HL-60 (cell line): ENCODE measurements at regions not wholly inside any gene's neighbourhood (a gene's known extent, or its start where the extent isn't known, plus 50 kb on each side); places are given as distances from the start of the nearest gene placed in this dataset.

Source experiments
- DNase-seq, 2 experiments: peaks; one replicate each; pipeline ENCODE4 v3.0.0-alpha.2; 2010 to 2020; ENCODE audit warnings: low read depth in 1 of 2, low spot score in 1 of 2
- H3K27ac ChIP-seq: fragments of 250-450 bp; sonication (Bioruptor Pico); replicated peaks from 2 replicates; pipeline ENCODE4 v1.5.1; 2020; ENCODE audit warnings: mild to moderate bottlenecking, moderate library complexity
- H3K27me3 ChIP-seq: fragments of 250-450 bp; sonication (Bioruptor Pico); 2 replicates; pipeline ENCODE4 v1.5.1; 2021; ENCODE audit warnings: mild to moderate bottlenecking, moderate library complexity; ENCODE audit not compliant: insufficient read depth, poor library complexity, severe bottlenecking
- H3K4me3 ChIP-seq: replicated peaks from 2 replicates; pipeline ENCODE4 v1.5.1; 2011; ENCODE audit warnings: mild to moderate bottlenecking, control low read depth, low read length; ENCODE audit not compliant: insufficient read depth
- GABPA ChIP-seq: IDR thresholded peaks from 2 replicates; pipeline ENCODE4 v1.6.1; 2012; ENCODE audit warnings: low read depth
- POLR2AphosphoS5 ChIP-seq: IDR thresholded peaks from 2 replicates; pipeline ENCODE4 v1.6.1; 2012; ENCODE audit warnings: low read depth
- SPI1 ChIP-seq: IDR thresholded peaks from 2 replicates; pipeline ENCODE4 v1.6.1; 2012; ENCODE audit warnings: low read depth, mild to moderate bottlenecking, borderline replicate concordance
- TF ChIP-seq, protein P1 (sequence below): IDR thresholded peaks from 2 replicates; pipeline ENCODE4 v1.6.1; 2012; ENCODE audit warnings: low read depth; ENCODE audit not compliant: insufficient replicate concordance
- TF ChIP-seq, protein P2 (sequence below): IDR thresholded peaks from one replicate; pipeline ENCODE4 v1.5.1; 2011; ENCODE audit warnings: low read length, control low read depth, inconsistent platforms; ENCODE audit not compliant: insufficient read depth

DNA sequence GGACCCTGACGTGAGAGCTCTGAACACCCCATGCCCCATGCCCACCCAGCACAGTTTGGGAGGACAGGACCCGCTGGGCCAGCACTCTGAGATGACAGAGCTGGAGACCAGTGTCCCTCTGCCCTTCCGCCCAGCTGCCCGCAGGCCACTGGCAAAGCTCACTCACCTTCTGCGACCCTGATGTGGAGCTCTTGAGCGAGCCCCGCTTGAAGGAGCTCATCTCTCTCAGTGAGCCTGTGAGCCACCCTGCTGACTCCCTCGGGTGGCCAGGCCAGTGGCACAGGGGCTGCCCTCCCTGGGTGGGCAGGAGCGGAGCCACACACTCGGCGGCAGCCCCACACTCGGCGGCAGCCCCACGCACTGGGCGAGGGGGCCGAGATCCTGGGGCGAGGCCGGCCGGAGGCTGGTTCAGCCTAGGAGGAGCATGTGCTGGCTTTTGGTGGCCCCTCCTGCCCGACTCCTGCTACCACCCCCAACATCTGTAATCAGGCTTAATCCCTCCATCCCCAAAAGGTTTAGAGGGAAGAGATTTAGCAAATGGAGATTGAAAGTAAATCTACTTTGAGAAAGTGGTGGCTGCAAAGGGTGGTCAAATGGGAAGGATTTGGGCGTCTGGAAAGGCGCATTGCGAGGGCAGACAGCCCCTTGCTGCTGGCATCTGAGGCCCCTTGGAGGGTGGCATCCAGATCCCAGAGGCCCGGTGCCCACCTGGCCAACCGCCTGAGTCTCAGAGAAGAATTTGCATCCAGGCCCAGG lies 59.4 kb upstream of the TRPM1 start:
- no peak overlapping the region for H3K27ac ChIP-seq
- H3K27me3 ChIP-seq: no peaks in the 10 kb centered on the region
- DNase-seq: no peak
- TF ChIP-seq GABPA (no peak), SPI1 (no peak), POLR2AphosphoS5 (no peak)
- TF ChIP-seq, protein P1, sequence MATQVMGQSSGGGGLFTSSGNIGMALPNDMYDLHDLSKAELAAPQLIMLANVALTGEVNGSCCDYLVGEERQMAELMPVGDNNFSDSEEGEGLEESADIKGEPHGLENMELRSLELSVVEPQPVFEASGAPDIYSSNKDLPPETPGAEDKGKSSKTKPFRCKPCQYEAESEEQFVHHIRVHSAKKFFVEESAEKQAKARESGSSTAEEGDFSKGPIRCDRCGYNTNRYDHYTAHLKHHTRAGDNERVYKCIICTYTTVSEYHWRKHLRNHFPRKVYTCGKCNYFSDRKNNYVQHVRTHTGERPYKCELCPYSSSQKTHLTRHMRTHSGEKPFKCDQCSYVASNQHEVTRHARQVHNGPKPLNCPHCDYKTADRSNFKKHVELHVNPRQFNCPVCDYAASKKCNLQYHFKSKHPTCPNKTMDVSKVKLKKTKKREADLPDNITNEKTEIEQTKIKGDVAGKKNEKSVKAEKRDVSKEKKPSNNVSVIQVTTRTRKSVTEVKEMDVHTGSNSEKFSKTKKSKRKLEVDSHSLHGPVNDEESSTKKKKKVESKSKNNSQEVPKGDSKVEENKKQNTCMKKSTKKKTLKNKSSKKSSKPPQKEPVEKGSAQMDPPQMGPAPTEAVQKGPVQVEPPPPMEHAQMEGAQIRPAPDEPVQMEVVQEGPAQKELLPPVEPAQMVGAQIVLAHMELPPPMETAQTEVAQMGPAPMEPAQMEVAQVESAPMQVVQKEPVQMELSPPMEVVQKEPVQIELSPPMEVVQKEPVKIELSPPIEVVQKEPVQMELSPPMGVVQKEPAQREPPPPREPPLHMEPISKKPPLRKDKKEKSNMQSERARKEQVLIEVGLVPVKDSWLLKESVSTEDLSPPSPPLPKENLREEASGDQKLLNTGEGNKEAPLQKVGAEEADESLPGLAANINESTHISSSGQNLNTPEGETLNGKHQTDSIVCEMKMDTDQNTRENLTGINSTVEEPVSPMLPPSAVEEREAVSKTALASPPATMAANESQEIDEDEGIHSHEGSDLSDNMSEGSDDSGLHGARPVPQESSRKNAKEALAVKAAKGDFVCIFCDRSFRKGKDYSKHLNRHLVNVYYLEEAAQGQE: no peak
- TF ChIP-seq, protein P2, sequence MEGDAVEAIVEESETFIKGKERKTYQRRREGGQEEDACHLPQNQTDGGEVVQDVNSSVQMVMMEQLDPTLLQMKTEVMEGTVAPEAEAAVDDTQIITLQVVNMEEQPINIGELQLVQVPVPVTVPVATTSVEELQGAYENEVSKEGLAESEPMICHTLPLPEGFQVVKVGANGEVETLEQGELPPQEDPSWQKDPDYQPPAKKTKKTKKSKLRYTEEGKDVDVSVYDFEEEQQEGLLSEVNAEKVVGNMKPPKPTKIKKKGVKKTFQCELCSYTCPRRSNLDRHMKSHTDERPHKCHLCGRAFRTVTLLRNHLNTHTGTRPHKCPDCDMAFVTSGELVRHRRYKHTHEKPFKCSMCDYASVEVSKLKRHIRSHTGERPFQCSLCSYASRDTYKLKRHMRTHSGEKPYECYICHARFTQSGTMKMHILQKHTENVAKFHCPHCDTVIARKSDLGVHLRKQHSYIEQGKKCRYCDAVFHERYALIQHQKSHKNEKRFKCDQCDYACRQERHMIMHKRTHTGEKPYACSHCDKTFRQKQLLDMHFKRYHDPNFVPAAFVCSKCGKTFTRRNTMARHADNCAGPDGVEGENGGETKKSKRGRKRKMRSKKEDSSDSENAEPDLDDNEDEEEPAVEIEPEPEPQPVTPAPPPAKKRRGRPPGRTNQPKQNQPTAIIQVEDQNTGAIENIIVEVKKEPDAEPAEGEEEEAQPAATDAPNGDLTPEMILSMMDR: no peak
- no peak overlapping the region for H3K4me3 ChIP-seq

DNA sequence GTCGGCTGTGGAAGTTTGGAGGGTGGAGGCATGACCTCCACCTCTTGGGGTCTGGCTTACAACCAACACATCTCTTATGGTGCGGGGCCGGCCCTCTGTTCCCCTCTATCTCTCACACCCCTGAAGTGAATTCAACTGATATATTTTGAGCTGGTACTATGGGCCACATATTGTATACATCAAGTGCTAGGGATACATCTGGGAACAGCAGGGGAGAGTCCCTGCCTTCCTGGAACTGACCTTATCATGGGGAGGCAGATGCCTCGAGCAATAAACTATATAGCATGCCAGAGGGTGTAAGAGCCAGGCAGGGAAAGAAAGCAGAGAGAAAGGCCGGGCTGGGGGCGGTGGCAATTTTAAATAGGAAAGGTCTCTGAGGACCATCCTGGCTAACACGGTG lies 60.4 kb upstream of the TRPM1 start:
- DNase-seq: no peak
- TF ChIP-seq, protein P2: no peak
- no peak for TF ChIP-seq SPI1
- TF ChIP-seq GABPA: no peak
- TF ChIP-seq, protein P1: no peak
- TF ChIP-seq POLR2AphosphoS5: no peak
- no peak overlapping the region for H3K27ac ChIP-seq

DNA sequence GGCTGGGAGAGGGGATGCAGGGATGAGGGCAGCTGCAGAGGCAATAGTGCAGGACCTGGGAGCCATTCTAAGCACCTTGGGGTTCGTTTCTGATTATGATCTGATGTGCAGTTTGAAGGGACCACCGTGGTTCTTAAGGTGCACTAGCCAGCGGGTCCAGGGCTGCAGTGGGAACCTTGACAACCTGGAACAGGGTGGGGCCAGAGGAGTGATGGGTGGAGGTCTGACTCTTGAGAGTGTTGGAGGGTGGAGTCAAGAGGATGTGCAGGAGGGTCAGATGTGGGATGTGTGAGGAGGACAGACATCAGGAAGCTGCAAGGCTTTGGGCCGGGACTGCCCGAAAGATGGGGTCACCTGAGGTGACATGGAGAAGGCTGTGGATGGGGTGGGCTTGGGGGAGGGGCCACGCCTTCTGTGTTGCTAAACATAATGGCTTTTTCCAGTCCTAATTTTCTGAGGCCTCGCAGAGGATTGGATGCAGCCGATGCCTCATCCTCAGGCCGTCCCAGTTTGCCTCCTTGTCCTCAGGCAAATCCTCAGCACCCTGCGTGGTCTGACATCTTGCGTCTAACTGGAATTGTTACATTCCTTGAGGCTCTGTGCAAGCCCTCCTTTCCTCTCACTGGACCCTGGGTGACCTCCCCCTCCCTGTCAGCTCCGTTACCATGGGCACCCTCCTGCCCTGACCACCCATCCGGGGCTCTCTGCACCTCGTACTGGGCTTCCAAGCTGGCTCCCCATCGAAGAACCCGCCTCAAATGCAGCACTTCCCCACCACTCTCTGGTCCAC lies 61.4 kb upstream of the TRPM1 start:
- no peak for DNase-seq
- Histone ChIP-seq H3K27me3 (no peaks in the 10 kb centered on the region), H3K4me3 (no peak overlapping the region), H3K27ac (no peak overlapping the region)
- no peak for TF ChIP-seq GABPA
- no peak for TF ChIP-seq SPI1
- TF ChIP-seq, protein P2: no peak
- TF ChIP-seq, protein P1: no peak
- TF ChIP-seq POLR2AphosphoS5: no peak

More for the DNA sequence above, 60.4 kb upstream of the TRPM1 start:
- Histone ChIP-seq H3K27me3 (no peaks in the 10 kb centered on the region), H3K4me3 (no peak overlapping the region)
